ENCODE measurements at regions not wholly inside any gene's neighbourhood (a gene's known extent, or its start where the extent isn't known, plus 50 kb on each side); places are given as distances from the start of the nearest gene placed in this dataset.

DNA sequence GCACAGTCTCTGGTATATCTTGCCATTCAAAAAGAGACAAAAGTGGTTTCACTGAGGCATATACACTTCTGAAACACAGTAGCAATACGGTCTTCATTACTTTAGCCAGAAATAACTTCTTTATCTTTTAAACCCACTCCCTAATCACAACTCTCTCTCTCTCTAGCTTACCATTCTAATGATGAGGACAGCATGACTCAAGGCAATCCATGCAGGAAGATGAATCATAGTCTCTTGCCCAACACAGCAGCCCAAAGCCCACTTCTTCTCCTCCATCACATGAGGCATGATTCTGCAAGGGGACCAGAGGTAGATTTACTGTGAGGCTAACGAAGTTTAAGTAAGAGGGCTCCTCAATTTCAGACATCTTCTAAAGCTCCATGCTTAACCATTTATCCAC lies 285.0 kb upstream of the NR5A2 start:
- TF ChIP-seq, protein P1, sequence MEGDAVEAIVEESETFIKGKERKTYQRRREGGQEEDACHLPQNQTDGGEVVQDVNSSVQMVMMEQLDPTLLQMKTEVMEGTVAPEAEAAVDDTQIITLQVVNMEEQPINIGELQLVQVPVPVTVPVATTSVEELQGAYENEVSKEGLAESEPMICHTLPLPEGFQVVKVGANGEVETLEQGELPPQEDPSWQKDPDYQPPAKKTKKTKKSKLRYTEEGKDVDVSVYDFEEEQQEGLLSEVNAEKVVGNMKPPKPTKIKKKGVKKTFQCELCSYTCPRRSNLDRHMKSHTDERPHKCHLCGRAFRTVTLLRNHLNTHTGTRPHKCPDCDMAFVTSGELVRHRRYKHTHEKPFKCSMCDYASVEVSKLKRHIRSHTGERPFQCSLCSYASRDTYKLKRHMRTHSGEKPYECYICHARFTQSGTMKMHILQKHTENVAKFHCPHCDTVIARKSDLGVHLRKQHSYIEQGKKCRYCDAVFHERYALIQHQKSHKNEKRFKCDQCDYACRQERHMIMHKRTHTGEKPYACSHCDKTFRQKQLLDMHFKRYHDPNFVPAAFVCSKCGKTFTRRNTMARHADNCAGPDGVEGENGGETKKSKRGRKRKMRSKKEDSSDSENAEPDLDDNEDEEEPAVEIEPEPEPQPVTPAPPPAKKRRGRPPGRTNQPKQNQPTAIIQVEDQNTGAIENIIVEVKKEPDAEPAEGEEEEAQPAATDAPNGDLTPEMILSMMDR (IDR thresholded peaks at IDR 0.05 in 4 of 5, conservative IDR thresholded peaks at IDR 0.05 in 1 of 5): no peak
- TF ChIP-seq POLR2A (IDR thresholded peaks at IDR 0.05): no peak

All from gastrocnemius medialis (tissue), 4 donors.